ENCODE measurements at regions not wholly inside any gene's neighbourhood (a gene's known extent, or its start where the extent isn't known, plus 50 kb on each side); places are given as distances from the start of the nearest gene placed in this dataset.

DNA sequence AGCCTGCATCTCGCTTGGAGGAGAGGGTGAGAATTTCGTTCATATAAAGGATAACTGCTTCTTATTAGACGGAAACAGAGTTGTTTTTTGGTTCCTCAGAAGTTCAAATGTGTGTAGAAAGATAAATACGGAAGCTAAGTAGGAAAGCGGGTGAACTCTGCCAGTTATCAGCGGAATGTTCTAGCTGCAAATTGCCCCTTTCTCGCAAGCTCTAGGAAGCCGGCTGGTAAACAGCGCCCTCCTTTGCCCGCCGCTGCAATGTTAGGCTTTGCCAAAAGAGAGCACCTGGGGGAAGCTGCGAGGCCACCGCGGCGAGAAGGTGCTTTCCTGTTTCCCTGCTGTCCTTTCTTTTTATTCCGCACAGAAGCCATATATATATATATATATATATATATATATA is 67.0 kb downstream of the IGLL5 start:
- DNase-seq (ENCODE audit: low read depth, low spot score): no peak
- in situ Hi-C loops (cut with HindIII; ENCODE audit: low sequenced_read_pairs): no loop called here
- TF ChIP-seq, protein P1, sequence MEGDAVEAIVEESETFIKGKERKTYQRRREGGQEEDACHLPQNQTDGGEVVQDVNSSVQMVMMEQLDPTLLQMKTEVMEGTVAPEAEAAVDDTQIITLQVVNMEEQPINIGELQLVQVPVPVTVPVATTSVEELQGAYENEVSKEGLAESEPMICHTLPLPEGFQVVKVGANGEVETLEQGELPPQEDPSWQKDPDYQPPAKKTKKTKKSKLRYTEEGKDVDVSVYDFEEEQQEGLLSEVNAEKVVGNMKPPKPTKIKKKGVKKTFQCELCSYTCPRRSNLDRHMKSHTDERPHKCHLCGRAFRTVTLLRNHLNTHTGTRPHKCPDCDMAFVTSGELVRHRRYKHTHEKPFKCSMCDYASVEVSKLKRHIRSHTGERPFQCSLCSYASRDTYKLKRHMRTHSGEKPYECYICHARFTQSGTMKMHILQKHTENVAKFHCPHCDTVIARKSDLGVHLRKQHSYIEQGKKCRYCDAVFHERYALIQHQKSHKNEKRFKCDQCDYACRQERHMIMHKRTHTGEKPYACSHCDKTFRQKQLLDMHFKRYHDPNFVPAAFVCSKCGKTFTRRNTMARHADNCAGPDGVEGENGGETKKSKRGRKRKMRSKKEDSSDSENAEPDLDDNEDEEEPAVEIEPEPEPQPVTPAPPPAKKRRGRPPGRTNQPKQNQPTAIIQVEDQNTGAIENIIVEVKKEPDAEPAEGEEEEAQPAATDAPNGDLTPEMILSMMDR (IDR thresholded peaks at IDR 0.05; ENCODE audit: low read depth, low read length): peak; percentile 22

DNA sequence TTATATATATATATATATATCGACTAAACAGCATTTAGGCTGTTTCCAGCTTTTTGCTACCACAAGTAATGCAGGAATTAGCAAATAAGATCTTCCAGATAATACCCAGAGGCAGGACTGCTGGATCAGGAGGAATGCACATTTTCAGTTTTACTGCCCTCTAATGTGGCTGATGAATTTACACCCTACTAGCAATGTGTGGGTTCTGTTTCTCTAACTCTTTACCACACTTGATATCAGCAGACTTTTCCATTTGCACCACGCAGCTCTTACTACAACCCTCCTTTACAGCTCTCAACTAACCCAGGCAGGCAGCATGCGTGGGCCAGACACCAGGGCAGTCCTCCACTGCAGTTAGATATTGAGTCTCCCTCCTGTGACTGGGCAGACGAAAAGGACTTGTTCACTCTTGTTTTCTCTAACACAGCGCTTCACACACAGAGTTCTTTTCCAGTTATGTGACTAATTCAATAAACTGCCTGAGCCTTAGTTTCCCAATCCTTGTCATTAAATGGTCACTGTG is 67.7 kb downstream of the IGLL5 start:
- no peak for DNase-seq (ENCODE audit: low read depth, low spot score)
- TF ChIP-seq, protein P1 (IDR thresholded peaks at IDR 0.05; ENCODE audit: low read depth, low read length): no peak
- H3K4me3 ChIP-seq (ENCODE audit: low read depth, low read length): no peak overlapping the region
- in situ Hi-C loops (cut with HindIII; ENCODE audit: low sequenced_read_pairs): no loop called here

More for the DNA sequence above, 67.0 kb downstream of the IGLL5 start:
- no peak overlapping the region for H3K4me3 ChIP-seq (ENCODE audit: low read depth, low read length)

DNA sequence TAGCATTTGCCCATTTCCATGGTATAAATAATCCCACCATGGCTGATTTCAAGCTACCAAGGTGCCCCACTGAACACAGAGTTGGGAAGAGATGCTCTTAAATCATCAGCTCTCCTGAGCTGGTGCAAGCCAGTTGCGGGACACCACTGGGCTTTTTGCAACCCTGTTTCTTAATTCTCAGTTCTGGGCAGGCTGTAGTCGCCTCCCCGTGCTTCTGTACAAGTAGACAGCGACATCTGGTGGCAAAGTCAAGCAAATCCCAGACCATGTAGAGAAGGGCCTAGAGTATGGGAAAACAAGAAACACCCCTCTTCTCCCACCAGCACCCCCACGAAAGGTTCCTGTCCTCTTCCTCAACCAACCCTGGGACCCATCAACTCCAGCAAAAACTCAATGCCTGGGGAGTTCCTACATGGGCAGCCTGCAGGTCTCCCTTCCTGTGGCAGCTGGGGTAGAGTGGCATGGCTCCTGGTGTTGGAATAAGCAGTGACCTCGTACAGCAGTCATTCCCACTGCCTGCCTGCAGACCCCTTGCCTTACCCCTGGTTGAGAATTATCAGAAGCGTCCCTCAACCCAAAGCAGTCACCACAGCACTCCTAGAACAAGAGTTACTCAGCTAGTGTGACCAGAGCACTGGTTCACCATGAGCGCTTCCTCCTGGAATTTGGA is 68.4 kb downstream of the IGLL5 start:
- in situ Hi-C loops (cut with HindIII; ENCODE audit: low sequenced_read_pairs): no loop called here
- TF ChIP-seq, protein P1 (IDR thresholded peaks at IDR 0.05; ENCODE audit: low read depth, low read length): peak; percentile 84
- DNase-seq (ENCODE audit: low read depth, low spot score): peak; percentile 62
- H3K4me3 ChIP-seq (ENCODE audit: low read depth, low read length): no peak overlapping the region

DNA sequence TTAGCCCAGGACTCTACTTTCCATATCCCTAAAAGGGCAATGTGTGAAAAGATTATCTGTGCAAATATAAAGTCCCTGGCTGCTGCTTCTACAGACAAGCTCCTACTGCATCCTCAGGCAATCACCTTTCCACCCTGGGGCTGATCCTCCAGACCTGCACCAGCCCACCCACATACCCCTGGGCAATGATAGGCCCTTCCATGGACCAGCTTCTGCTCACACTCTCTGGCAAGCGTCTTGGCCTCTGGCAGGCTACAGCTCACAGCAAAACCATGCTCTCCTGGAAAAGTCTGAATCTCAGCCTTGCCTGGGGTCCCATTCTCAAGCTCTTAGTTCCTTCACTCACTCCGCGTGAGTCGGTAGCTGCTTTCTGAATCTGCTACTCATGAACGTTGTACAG is 69.5 kb downstream of the IGLL5 start:
- in situ Hi-C loops (cut with HindIII; ENCODE audit: low sequenced_read_pairs): no loop called here
- TF ChIP-seq, protein P1 (IDR thresholded peaks at IDR 0.05; ENCODE audit: low read depth, low read length): no peak
- H3K4me3 ChIP-seq (ENCODE audit: low read depth, low read length): no peak overlapping the region
- DNase-seq (ENCODE audit: low read depth, low spot score): no peak

DNA sequence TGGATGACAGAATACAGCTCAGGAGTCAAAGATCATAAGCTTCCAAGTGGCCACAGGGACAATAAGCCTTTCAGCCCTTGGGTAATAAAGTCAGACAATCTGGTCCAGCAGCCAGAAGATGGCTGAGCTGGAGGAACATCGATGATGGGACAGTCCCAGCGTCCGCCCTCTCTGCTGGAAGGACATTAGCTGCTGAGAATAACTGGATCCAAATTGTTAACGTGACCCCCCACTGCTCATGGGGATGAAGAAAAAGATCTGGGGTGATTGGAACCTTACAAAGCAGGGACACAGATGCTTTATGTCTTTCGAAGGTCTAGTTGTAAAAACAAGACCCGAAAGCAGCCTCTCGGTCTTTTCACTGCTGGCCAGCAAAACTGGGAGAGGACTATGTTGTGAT is 71.0 kb downstream of the IGLL5 start:
- in situ Hi-C loops (cut with HindIII; ENCODE audit: low sequenced_read_pairs): no loop called here
- no peak for DNase-seq (ENCODE audit: low read depth, low spot score)
- TF ChIP-seq, protein P1 (IDR thresholded peaks at IDR 0.05; ENCODE audit: low read depth, low read length): no peak
- H3K4me3 ChIP-seq (ENCODE audit: low read depth, low read length): no peak overlapping the region

DNA sequence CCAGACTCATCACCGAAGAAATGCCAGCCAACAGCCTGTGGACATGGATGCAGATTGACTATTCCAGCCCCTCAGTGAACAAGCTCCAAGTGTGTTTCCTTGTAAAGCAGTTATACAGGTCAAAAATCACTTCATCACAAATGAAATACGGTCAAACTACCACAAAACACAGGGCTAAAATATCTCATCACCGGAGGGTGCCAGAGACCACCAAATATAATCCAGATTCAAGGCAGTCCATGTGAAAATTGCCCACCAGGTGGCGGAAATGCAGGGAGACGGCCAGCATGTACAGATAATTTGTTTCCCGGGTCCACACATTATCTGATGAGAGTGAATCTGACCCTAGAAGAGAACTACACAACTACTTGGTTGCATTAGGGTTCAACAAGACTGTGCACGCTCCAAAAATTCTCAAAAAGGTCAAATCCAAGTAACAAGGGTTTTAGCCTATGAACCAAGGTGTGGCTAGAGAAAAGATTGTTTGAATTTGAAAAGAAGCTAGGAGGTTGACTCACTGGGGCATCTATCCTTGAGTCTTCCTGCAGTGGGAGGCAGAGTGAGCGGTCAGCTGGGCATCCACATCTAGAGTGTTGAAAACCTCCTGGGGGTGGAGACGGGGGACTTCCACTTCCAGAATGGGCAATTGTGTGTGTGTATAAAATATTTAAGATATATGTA is 71.7 kb downstream of the IGLL5 start:
- H3K4me3 ChIP-seq (ENCODE audit: low read depth, low read length): no peak overlapping the region
- peak; percentile 67 for DNase-seq (ENCODE audit: low read depth, low spot score)
- TF ChIP-seq, protein P1 (IDR thresholded peaks at IDR 0.05; ENCODE audit: low read depth, low read length): peak; percentile 87
- in situ Hi-C loops (cut with HindIII; ENCODE audit: low sequenced_read_pairs): no loop called here
